ENCODE measurements at regions not wholly inside any gene's neighbourhood (a gene's known extent, or its start where the extent isn't known, plus 50 kb on each side); places are given as distances from the start of the nearest gene placed in this dataset.

DNA sequence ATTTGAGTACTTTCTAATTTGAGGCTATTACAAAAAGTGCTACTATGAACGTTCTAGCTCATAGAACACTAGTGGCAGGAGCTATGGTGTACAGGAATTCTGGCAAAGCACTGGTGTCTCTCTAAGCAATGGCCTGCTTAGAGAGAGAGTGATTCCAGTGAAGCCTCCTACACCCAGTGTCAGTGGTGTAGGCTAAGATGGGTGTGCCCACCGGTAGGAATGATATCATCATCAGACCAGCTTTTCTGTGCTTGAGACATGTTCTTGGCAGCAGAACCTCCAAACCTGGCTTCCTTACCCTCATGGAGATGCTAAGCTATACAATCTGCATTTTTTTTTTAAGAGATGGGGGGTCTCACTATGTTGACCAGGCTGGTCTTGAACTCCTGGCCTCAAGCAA lies 370.3 kb downstream of the SOX9 start:
- TF ChIP-seq EZH2 (IDR thresholded peaks at IDR 0.05; ENCODE audit: low read length, unreplicated experiment), result no peak
- TF ChIP-seq, protein P1, sequence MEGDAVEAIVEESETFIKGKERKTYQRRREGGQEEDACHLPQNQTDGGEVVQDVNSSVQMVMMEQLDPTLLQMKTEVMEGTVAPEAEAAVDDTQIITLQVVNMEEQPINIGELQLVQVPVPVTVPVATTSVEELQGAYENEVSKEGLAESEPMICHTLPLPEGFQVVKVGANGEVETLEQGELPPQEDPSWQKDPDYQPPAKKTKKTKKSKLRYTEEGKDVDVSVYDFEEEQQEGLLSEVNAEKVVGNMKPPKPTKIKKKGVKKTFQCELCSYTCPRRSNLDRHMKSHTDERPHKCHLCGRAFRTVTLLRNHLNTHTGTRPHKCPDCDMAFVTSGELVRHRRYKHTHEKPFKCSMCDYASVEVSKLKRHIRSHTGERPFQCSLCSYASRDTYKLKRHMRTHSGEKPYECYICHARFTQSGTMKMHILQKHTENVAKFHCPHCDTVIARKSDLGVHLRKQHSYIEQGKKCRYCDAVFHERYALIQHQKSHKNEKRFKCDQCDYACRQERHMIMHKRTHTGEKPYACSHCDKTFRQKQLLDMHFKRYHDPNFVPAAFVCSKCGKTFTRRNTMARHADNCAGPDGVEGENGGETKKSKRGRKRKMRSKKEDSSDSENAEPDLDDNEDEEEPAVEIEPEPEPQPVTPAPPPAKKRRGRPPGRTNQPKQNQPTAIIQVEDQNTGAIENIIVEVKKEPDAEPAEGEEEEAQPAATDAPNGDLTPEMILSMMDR (conservative IDR thresholded peaks at IDR 0.05; ENCODE audit: low read depth, low read length), result no peak

All from PC-3 (cell line).